NCI-H526 treated with DMSO at 0.1 percent for 48 hours (cell line): ENCODE measurements at regions not wholly inside any gene's neighbourhood (a gene's known extent, or its start where the extent isn't known, plus 50 kb on each side); places are given as distances from the start of the nearest gene placed in this dataset.
"Not testable (repeated sequence)": the region's sequence is repeated elsewhere in the genome, so short reads cannot be mapped to it uniquely, and the experiment has no call there.

Experiments
- DNase-seq: peaks from one replicate; lab custom pipeline; 2025; lab: John Stamatoyannopoulos, UW

- DNase-seq, result not testable (repeated sequence)
Measured at GRCh38 chr6:78807655-78808355, 59.5 kb upstream of the IRAK1BP1 start.

GRCh38 chr6:78808356-78808891, 58.9 kb upstream of the IRAK1BP1 start:
- no peak for DNase-seq

- no peak for DNase-seq
Measured at GRCh38 chr6:78808933-78809332, 58.4 kb upstream of the IRAK1BP1 start.

GRCh38 chr6:78810146-78810545, 57.2 kb upstream of the IRAK1BP1 start:
- DNase-seq, result peak; percentile 55

- DNase-seq, result no peak
Measured at GRCh38 chr6:78810698-78811097, 56.7 kb upstream of the IRAK1BP1 start.
